Trophoblast cell (in vitro differentiated cells and primary cell): ENCODE measurements at regions not wholly inside any gene's neighbourhood (a gene's known extent, or its start where the extent isn't known, plus 50 kb on each side); places are given as distances from the start of the nearest gene placed in this dataset.

Experiments used
- DNase-seq, 2 donors: peaks; one replicate each; pipeline ENCODE4 v3.0.0-alpha.2; 2016
- H2AFZ ChIP-seq: 2 replicates; pipeline ENCODE4 v1.6.1; 2013; ENCODE audit warnings: low read length, moderate library complexity, mild to moderate bottlenecking; ENCODE audit not compliant: insufficient read depth, poor library complexity
- H2AK5ac ChIP-seq: 2 replicates; pipeline ENCODE4 v1.6.1; 2013; ENCODE audit warnings: mild to moderate bottlenecking, low read length
- H2BK120ac ChIP-seq: 2 replicates; pipeline ENCODE4 v1.6.1; 2013; ENCODE audit warnings: low read length, mild to moderate bottlenecking, moderate library complexity; ENCODE audit not compliant: insufficient read depth, poor library complexity
- H2BK12ac ChIP-seq: 2 replicates; pipeline ENCODE4 v1.6.1; 2013; ENCODE audit warnings: mild to moderate bottlenecking, low read length, moderate library complexity
- H2BK5ac ChIP-seq: 2 replicates; pipeline ENCODE4 v1.6.1; 2013; ENCODE audit warnings: low read length, low read depth, moderate library complexity, mild to moderate bottlenecking; ENCODE audit not compliant: poor library complexity
- H3K14ac ChIP-seq: 2 replicates; pipeline ENCODE4 v1.6.1; 2013; ENCODE audit warnings: mild to moderate bottlenecking, low read length
- H3K18ac ChIP-seq: 2 replicates; pipeline ENCODE4 v1.6.1; 2013; ENCODE audit warnings: mild to moderate bottlenecking, low read length
- H3K23ac ChIP-seq: 2 replicates; pipeline ENCODE4 v1.6.1; 2013; ENCODE audit warnings: low read length
- H3K27ac ChIP-seq: 2 replicates; pipeline ENCODE4 v1.5.1; 2013; ENCODE audit warnings: low read depth, mild to moderate bottlenecking, inconsistent platforms, low read length, moderate library complexity
- H3K27me3 ChIP-seq: 2 replicates; pipeline ENCODE4 v1.6.1; 2013; ENCODE audit warnings: inconsistent platforms, mild to moderate bottlenecking, low read length, moderate library complexity; ENCODE audit not compliant: insufficient read depth
- H3K36me3 ChIP-seq, 2 experiments: 1 replicate in 1 of 2; 2 replicates in 1 of 2; pipeline ENCODE4 v1.6.1; 2013; ENCODE audit warnings: low read length in 2 of 2, mild to moderate bottlenecking in 2 of 2, moderate library complexity in 1 of 2; ENCODE audit not compliant: insufficient read depth in 2 of 2, control insufficient read depth in 1 of 2
- H3K4ac ChIP-seq: 2 replicates; pipeline ENCODE4 v1.6.1; 2013; ENCODE audit warnings: low read depth, mild to moderate bottlenecking, low read length, moderate library complexity
- H3K4me1 ChIP-seq, 2 experiments: 1 replicate in 1 of 2; 2 replicates in 1 of 2; pipeline ENCODE4 v1.6.1; 2013; ENCODE audit warnings: low read length in 2 of 2, mild to moderate bottlenecking in 2 of 2, moderate library complexity in 1 of 2; ENCODE audit not compliant: insufficient read depth in 2 of 2, control insufficient read depth in 1 of 2
- H3K4me2 ChIP-seq: 2 replicates; pipeline ENCODE4 v1.6.1; 2013; ENCODE audit warnings: inconsistent platforms, mild to moderate bottlenecking, low read length, moderate library complexity
- H3K4me3 ChIP-seq: 2 replicates; pipeline ENCODE4 v1.5.1; 2013; ENCODE audit warnings: mild to moderate bottlenecking, low read depth, low read length, inconsistent platforms
- H3K79me1 ChIP-seq: one replicate; pipeline ENCODE4 v1.6.1; 2013; ENCODE audit warnings: low read length
- H3K79me2 ChIP-seq: 2 replicates; pipeline ENCODE4 v1.6.1; 2013; ENCODE audit warnings: low read length, mild to moderate bottlenecking; ENCODE audit not compliant: control insufficient read depth, insufficient read depth, poor library complexity
- H3K9ac ChIP-seq: 2 replicates; pipeline ENCODE4 v1.6.1; 2013; ENCODE audit warnings: mild to moderate bottlenecking, low read length
- H3K9me3 ChIP-seq: 2 replicates; pipeline ENCODE4 v1.6.1; 2013; ENCODE audit warnings: low read depth, mild to moderate bottlenecking, control low read depth, inconsistent platforms, low read length; ENCODE audit not compliant: insufficient read depth
- H4K12ac ChIP-seq: 2 replicates; pipeline ENCODE4 v1.6.1; 2013; ENCODE audit warnings: low read depth, mild to moderate bottlenecking, low read length, moderate library complexity
- H4K8ac ChIP-seq: 2 replicates; pipeline ENCODE4 v1.6.1; 2013; ENCODE audit warnings: low read depth, mild to moderate bottlenecking, low read length, moderate library complexity
- H4K91ac ChIP-seq: one replicate; pipeline ENCODE4 v1.6.1; 2013; ENCODE audit warnings: low read depth, mild to moderate bottlenecking, low read length, moderate library complexity
- WGBS: extraction: QIAGEN DNeasy Blood & Tissue Kit; methylation state at CpG from one replicate; pipeline ENCODE4 v1.1.7; 2013; ENCODE audit warnings: missing lambda C conversion rate; ENCODE audit not compliant: insufficient read length, insufficient coverage; ENCODE audit errors: extremely low coverage; 5-methylcytosine and 5-hydroxymethylcytosine counted together

- H3K4me2 ChIP-seq, result no peak overlapping the region
- H3K18ac ChIP-seq, result no peak overlapping the region
- H3K79me2 ChIP-seq, result no peaks in the 10 kb centered on the region
- H3K4me3 ChIP-seq, result no peak overlapping the region
- H3K4ac ChIP-seq, result no peak overlapping the region
- H3K27me3 ChIP-seq, result no peaks in the 10 kb centered on the region
- H3K9me3 ChIP-seq, result no peaks in the 10 kb centered on the region
- H2AFZ ChIP-seq, result no peak overlapping the region
- H3K27ac ChIP-seq, result no peak overlapping the region
- no peak overlapping the region for H2AK5ac ChIP-seq
- WGBS, result no CpG with 5 or more reads among the region's 2 CpGs
- no peak overlapping the region for H2BK5ac ChIP-seq
- no peak overlapping the region for H3K14ac ChIP-seq
- H2BK120ac ChIP-seq, result no peak overlapping the region
- no peaks in the 10 kb centered on the region for H3K79me1 ChIP-seq
- DNase-seq, result no peak
- no peak overlapping the region for H4K12ac ChIP-seq
- H3K36me3 ChIP-seq, result no peaks in the 10 kb centered on the region
- no peak overlapping the region for H4K91ac ChIP-seq
- H3K23ac ChIP-seq, result no peak overlapping the region
- no peak overlapping the region for H4K8ac ChIP-seq
- H3K9ac ChIP-seq, result no peak overlapping the region
- no peak overlapping the region for H2BK12ac ChIP-seq
- no peaks in the 10 kb centered on the region for H3K4me1 ChIP-seq
These were observed 1342.9 kb upstream of the ADGRB3 start for GRCh38 chr6:67292169-67292568.

DNA sequence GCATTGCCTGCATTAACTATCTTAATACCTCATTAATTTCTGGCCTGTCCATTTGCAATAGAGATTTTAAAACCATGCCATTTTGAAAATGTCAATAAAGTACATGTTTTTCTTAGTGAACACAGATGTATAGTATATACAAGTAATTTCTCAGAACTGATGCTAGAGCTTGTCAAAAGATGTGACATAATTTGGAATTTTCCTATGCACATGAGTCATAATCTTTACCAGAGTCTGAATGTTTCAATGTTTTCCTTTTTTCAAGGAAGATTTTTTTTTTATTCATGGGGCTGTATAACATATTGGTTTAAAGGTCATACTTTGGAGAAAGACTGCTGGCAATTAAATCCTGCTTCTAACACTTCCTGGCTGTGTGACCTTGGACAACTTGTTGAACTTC lies 1347.5 kb upstream of the ADGRB3 start:
- no peak overlapping the region for H2BK120ac ChIP-seq
- H4K91ac ChIP-seq, result no peak overlapping the region
- no peaks in the 10 kb centered on the region for H3K9me3 ChIP-seq
- no peaks in the 10 kb centered on the region for H3K79me2 ChIP-seq
- H3K18ac ChIP-seq, result no peak overlapping the region
- H2BK12ac ChIP-seq, result no peak overlapping the region
- no peak overlapping the region for H2BK5ac ChIP-seq
- H3K23ac ChIP-seq, result no peak overlapping the region
- no peaks in the 10 kb centered on the region for H3K27me3 ChIP-seq
- no peaks in the 10 kb centered on the region for H3K36me3 ChIP-seq
- no peaks in the 10 kb centered on the region for H3K79me1 ChIP-seq
- no peak for DNase-seq
- H2AK5ac ChIP-seq, result no peak overlapping the region
- H2AFZ ChIP-seq, result no peak overlapping the region
- no peak overlapping the region for H4K12ac ChIP-seq
- no peak overlapping the region for H3K14ac ChIP-seq
- no peaks in the 10 kb centered on the region for H3K4me1 ChIP-seq
- H4K8ac ChIP-seq, result no peak overlapping the region
- H3K4me3 ChIP-seq, result no peak overlapping the region
- no peak overlapping the region for H3K4me2 ChIP-seq
- H3K27ac ChIP-seq, result no peak overlapping the region
- H3K9ac ChIP-seq, result no peak overlapping the region
- H3K4ac ChIP-seq, result no peak overlapping the region

- no peaks in the 10 kb centered on the region for H3K9me3 ChIP-seq
- no peak for DNase-seq
- H3K9ac ChIP-seq, result no peak overlapping the region
- H4K91ac ChIP-seq, result no peak overlapping the region
- H2BK5ac ChIP-seq, result no peak overlapping the region
- no peak overlapping the region for H3K4ac ChIP-seq
- no peak overlapping the region for H3K4me3 ChIP-seq
- no peak overlapping the region for H2AFZ ChIP-seq
- no peak overlapping the region for H2AK5ac ChIP-seq
- H3K4me2 ChIP-seq, result no peak overlapping the region
- H4K12ac ChIP-seq, result no peak overlapping the region
- no peak overlapping the region for H4K8ac ChIP-seq
- no peaks in the 10 kb centered on the region for H3K27me3 ChIP-seq
- no peaks in the 10 kb centered on the region for H3K79me2 ChIP-seq
- no peak overlapping the region for H2BK12ac ChIP-seq
- H3K79me1 ChIP-seq, result no peaks in the 10 kb centered on the region
- no peaks in the 10 kb centered on the region for H3K4me1 ChIP-seq
- no peak overlapping the region for H3K23ac ChIP-seq
- no peak overlapping the region for H2BK120ac ChIP-seq
- H3K27ac ChIP-seq, result no peak overlapping the region
- H3K18ac ChIP-seq, result no peak overlapping the region
- H3K36me3 ChIP-seq, result no peaks in the 10 kb centered on the region
- H3K14ac ChIP-seq, result no peak overlapping the region
These were observed 1349.1 kb upstream of the ADGRB3 start for GRCh38 chr6:67285770-67286495.

DNA sequence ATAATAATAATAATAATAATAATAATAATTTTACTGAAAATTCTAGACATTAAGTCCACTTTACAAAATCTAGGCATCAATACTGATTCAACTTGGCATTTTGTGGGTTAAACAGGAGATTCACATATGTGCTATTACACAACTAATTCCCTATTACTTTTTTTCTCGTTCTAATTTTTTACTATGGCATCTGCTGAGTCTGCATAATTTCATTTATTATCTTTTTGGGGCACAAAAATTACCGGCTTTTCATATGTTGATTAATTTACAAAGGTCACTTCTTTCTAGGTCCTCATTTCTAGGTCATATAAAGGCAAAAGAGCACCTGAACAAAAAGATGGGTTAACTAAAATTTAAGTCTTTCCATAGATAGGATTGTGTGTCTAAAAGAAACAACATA lies 1357.8 kb upstream of the ADGRB3 start:
- Histone ChIP-seq H3K4me2 (no peak overlapping the region), H3K4me3 (no peak overlapping the region), H3K79me2 (no peaks in the 10 kb centered on the region), H4K8ac (no peak overlapping the region), H4K91ac (no peak overlapping the region), H3K9me3 (no peaks in the 10 kb centered on the region), H3K18ac (no peak overlapping the region), H2BK5ac (no peak overlapping the region), H2AFZ (no peak overlapping the region), H3K36me3 (no peaks in the 10 kb centered on the region), H3K27me3 (no peaks in the 10 kb centered on the region), H3K4me1 (no peaks in the 10 kb centered on the region), H3K9ac (no peak overlapping the region), H3K23ac (no peak overlapping the region), H3K27ac (no peak overlapping the region), H2AK5ac (no peak overlapping the region), H3K79me1 (no peaks in the 10 kb centered on the region), H2BK12ac (no peak overlapping the region), H3K4ac (no peak overlapping the region), H4K12ac (no peak overlapping the region), H2BK120ac (no peak overlapping the region), H3K14ac (no peak overlapping the region)
- WGBS, result no CpG with 5 or more reads among the region's 2 CpGs
- DNase-seq, result no peak
